Spleen (tissue), 11 donors: ENCODE measurements at regions not wholly inside any gene's neighbourhood (a gene's known extent, or its start where the extent isn't known, plus 50 kb on each side); places are given as distances from the start of the nearest gene placed in this dataset.

Source experiments
- DNase-seq: peaks from one replicate; pipeline ENCODE4 v3.0.0-alpha.2; 2020
- H3K27ac ChIP-seq, 8 donors: fragments of 200-600 bp; sonication (generic) in 7 of 8; 1 replicate in 4 of 8; 2 replicates in 4 of 8; pipeline versions ENCODE4 v1.5.0 to v1.8.0; 2016 to 2021; ENCODE audit warnings: inconsistent platforms in 4 of 8, mild to moderate bottlenecking in 4 of 8, moderate library complexity in 1 of 8
- H3K27me3 ChIP-seq, 7 donors: fragments of 200-600 bp; sonication (generic) in 6 of 7; replicated peaks in 1 of 7; 1 replicate in 4 of 7; 2 replicates in 3 of 7; pipeline versions ENCODE4 v1.5.0 to v1.8.0; 2016 to 2021; ENCODE audit warnings: inconsistent platforms in 3 of 7, mild to moderate bottlenecking in 1 of 7
- H3K36me3 ChIP-seq, 6 donors: fragments of 200-600 bp; sonication (generic) in 5 of 6; 1 replicate in 4 of 6; 2 replicates in 2 of 6; pipeline versions ENCODE4 v1.5.0 to v1.8.0; 2016 to 2021; ENCODE audit warnings: inconsistent platforms in 2 of 6
- H3K4me1 ChIP-seq, 6 donors: fragments of 200-600 bp; sonication (generic) in 5 of 6; 1 replicate in 3 of 6; 2 replicates in 3 of 6; pipeline versions ENCODE4 v1.5.0 to v1.8.0; 2016 to 2021; ENCODE audit warnings: inconsistent platforms in 3 of 6
- H3K4me3 ChIP-seq, 8 donors: fragments of 200-600 bp; sonication (generic) in 7 of 8; 1 replicate in 4 of 8; 2 replicates in 4 of 8; pipeline versions ENCODE4 v1.5.0 to v1.8.0; 2016 to 2021; ENCODE audit warnings: inconsistent platforms in 4 of 8, mild to moderate bottlenecking in 4 of 8, moderate library complexity in 2 of 8
- H3K9me3 ChIP-seq, 8 donors: fragments of 200-600 bp; sonication (generic) in 7 of 8; 1 replicate in 4 of 8; 2 replicates in 4 of 8; pipeline versions ENCODE4 v1.5.0 to v1.8.0; 2016 to 2021; ENCODE audit warnings: inconsistent platforms in 4 of 8
- POLR2A ChIP-seq, 3 donors: fragments of 450-650 bp; IDR thresholded peaks; one replicate each; pipeline ENCODE4 v1.5.1; 2017; ENCODE audit warnings: antibody characterized with exemption in 3 of 3, mild to moderate bottlenecking in 1 of 3
- POLR2AphosphoS5 ChIP-seq, 3 donors: sonication (generic); formaldehyde crosslinking; IDR thresholded peaks; one replicate each; pipeline ENCODE4 v1.5.1; 2017; ENCODE audit warnings: antibody characterized with exemption in 3 of 3
- WGBS, 5 donors: extraction: QIAGEN DNeasy Blood & Tissue Kit in 3 of 5; methylation state at CpG; one replicate each; pipeline versions ENCODE4 v1.1.5 to v1.1.7; 2013 to 2018; 5-methylcytosine and 5-hydroxymethylcytosine counted together
- intact Hi-C: fragments of 100-400 bp; cut with DNase I; formaldehyde crosslinking; loops from one replicate; pipeline ENCODE4 v1.15.0; 2023; ENCODE audit warnings: low total_unique reads
- TF ChIP-seq, protein P1 (sequence below), 11 experiments: fragments of 200-600 bp in 7 of 11; fragments of 450-650 bp in 4 of 11; sonication (generic) in 4 of 11; IDR thresholded peaks in 8 of 11; conservative IDR thresholded peaks in 3 of 11; 1 replicate in 7 of 11; 2 replicates in 4 of 11; pipeline versions ENCODE4 v1.4.0 to v1.8.0; 2016 to 2021; ENCODE audit warnings: antibody characterized with exemption in 11 of 11, inconsistent platforms in 4 of 11, mild to moderate bottlenecking in 1 of 11
- donor health status: healthy with polysubstance abuse.
- donor health status: DM: no; HTN: no; CAD: no; lungs with moderate emphysema.
- donor health status: DM: no; HTN: no; CAD: no.
- donor health status: Bipolar disorder and iron deficiency.
- donor health status: healthy.
- donor health status: DM: no; HTN: no; CAD: no.
- donor health status: DM: yes; HTN: yes; CAD: no.

- no peak overlapping the region for H3K4me3 ChIP-seq
- no peaks in the 10 kb centered on the region for H3K4me1 ChIP-seq
- DNase-seq: no peak
- no peaks in the 10 kb centered on the region for H3K36me3 ChIP-seq
- peaks cover 0 to 13% (median 0%) of the 10 kb centered on the region in 8 donors for H3K9me3 ChIP-seq
- H3K27ac ChIP-seq: no peak overlapping the region
- 62 to 78% (median 72%) methylated on average over 1 of the region's 1 CpG for WGBS, 5 donors
- intact Hi-C loops: no loop called here
- H3K27me3 ChIP-seq: no peaks in the 10 kb centered on the region
- TF ChIP-seq POLR2A (IDR thresholded peaks at IDR 0.05) (no peak), POLR2AphosphoS5 (IDR thresholded peaks at IDR 0.05) (no peak)
- TF ChIP-seq, protein P1, sequence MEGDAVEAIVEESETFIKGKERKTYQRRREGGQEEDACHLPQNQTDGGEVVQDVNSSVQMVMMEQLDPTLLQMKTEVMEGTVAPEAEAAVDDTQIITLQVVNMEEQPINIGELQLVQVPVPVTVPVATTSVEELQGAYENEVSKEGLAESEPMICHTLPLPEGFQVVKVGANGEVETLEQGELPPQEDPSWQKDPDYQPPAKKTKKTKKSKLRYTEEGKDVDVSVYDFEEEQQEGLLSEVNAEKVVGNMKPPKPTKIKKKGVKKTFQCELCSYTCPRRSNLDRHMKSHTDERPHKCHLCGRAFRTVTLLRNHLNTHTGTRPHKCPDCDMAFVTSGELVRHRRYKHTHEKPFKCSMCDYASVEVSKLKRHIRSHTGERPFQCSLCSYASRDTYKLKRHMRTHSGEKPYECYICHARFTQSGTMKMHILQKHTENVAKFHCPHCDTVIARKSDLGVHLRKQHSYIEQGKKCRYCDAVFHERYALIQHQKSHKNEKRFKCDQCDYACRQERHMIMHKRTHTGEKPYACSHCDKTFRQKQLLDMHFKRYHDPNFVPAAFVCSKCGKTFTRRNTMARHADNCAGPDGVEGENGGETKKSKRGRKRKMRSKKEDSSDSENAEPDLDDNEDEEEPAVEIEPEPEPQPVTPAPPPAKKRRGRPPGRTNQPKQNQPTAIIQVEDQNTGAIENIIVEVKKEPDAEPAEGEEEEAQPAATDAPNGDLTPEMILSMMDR (IDR thresholded peaks at IDR 0.05 in 8 of 11, conservative IDR thresholded peaks at IDR 0.05 in 3 of 11): no peak
Observed at GRCh38 chr6:66623050-66623449, 916.0 kb upstream of the EYS start.

DNA sequence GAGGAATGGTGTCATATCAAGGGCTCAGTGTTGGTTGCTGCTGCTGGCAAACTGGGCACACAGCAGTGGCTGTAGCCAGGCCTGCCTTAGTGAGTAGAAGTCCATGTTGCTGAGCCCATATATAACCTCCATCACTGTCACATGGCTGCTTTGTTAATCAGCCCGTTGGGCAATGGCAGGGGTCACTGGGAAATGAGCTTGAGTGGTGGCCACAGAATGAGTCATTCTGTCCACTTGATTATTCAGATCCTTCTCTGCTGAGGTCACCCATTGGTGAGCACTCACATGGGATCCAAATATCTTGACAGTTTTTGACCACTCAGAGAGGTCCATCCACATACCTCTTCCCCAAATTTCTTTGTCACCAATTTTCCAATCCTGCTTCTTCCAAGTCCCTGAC, 898.9 kb upstream of the EYS start:
- no peak for DNase-seq
- Histone ChIP-seq H3K27ac (no peak overlapping the region), H3K4me3 (no peak overlapping the region), H3K27me3 (no peaks in the 10 kb centered on the region), H3K4me1 (no peaks in the 10 kb centered on the region), H3K9me3 (peaks cover 0 to 22% (median 5%) of the 10 kb centered on the region in 8 donors), H3K36me3 (no peaks in the 10 kb centered on the region)
- TF ChIP-seq POLR2AphosphoS5 (IDR thresholded peaks at IDR 0.05) (no peak), POLR2A (IDR thresholded peaks at IDR 0.05) (no peak)
- TF ChIP-seq, protein P1 (IDR thresholded peaks at IDR 0.05 in 8 of 11, conservative IDR thresholded peaks at IDR 0.05 in 3 of 11): no peak
- WGBS, 5 donors: 57 to 89% (median 80%) methylated on average over 1 of the region's 1 CpG
- intact Hi-C loops: no loop called here

GRCh38 chr6:66605011-66605410, 898.0 kb upstream of the EYS start:
- no peak for DNase-seq
- Histone ChIP-seq H3K4me1 (no peaks in the 10 kb centered on the region), H3K36me3 (no peaks in the 10 kb centered on the region), H3K27me3 (no peaks in the 10 kb centered on the region), H3K27ac (no peak overlapping the region), H3K9me3 (peaks cover 0 to 22% (median 5%) of the 10 kb centered on the region in 8 donors), H3K4me3 (no peak overlapping the region)
- TF ChIP-seq, protein P1 (IDR thresholded peaks at IDR 0.05 in 8 of 11, conservative IDR thresholded peaks at IDR 0.05 in 3 of 11): no peak
- TF ChIP-seq POLR2A (IDR thresholded peaks at IDR 0.05): no peak
- intact Hi-C loops: no loop called here

- 64 to 92% (median 79%) methylated on average over 4 of the region's 4 CpGs for WGBS, 5 donors
- TF ChIP-seq, protein P1 (IDR thresholded peaks at IDR 0.05 in 8 of 11, conservative IDR thresholded peaks at IDR 0.05 in 3 of 11): no peak
- TF ChIP-seq POLR2A (IDR thresholded peaks at IDR 0.05) (no peak), POLR2AphosphoS5 (IDR thresholded peaks at IDR 0.05) (no peak)
- H3K4me3 ChIP-seq: no peak overlapping the region
- no peak overlapping the region for H3K27ac ChIP-seq
- no peaks in the 10 kb centered on the region for H3K27me3 ChIP-seq
- H3K9me3 ChIP-seq: peaks cover 0 to 29% (median 17%) of the 10 kb centered on the region in 8 donors
- H3K36me3 ChIP-seq: no peaks in the 10 kb centered on the region
- intact Hi-C loops: no loop called here
- H3K4me1 ChIP-seq: no peaks in the 10 kb centered on the region
- DNase-seq: no peak
Observed at GRCh38 chr6:66599541-66599940, 892.5 kb upstream of the EYS start.
